ENCODE measurements at regions not wholly inside any gene's neighbourhood (a gene's known extent, or its start where the extent isn't known, plus 50 kb on each side); places are given as distances from the start of the nearest gene placed in this dataset.

DNA sequence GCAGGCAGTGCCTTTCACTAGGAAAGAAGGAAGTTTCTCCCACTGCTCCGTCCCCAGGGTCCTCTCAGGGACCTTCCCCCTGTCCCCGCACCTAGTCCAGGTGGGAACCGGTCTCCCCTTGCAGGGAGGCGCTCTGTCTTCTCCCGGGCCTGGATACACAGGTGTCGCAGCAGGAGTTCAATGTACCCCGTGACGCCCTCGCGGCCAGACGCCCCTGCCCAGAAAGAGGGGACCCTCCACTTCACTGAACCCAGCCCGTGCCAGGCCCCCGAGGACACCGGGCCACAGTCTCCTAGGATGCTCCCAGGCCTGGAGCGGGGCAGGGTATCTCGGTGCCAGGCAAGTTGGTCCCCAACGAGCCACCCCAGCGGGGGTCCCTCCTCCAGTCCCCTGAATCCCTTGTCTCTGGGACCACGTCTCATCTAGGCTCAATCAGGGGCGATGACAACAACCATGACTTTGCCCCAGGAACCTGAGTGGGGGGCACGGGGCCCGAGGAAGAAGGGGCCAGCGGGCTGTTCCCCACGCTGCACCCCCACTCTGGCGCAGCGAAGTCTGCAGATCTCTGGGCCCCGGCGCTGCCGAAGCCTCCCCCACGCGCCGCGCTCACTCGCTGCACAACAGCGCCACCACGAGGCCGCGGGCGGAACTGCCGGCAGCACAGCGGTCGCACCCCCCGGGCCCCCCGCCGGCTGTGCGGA, 103.0 kb downstream of the EDN3 start:
- no peak for DNase-seq (ENCODE audit: low read depth)

GRCh38 chr20:59403962-59404314, 103.5 kb downstream of the EDN3 start:
- no peak for DNase-seq (ENCODE audit: low read depth)

GRCh38 chr20:59404749-59405148, 104.3 kb downstream of the EDN3 start:
- DNase-seq (ENCODE audit: low read depth): no peak

DNA sequence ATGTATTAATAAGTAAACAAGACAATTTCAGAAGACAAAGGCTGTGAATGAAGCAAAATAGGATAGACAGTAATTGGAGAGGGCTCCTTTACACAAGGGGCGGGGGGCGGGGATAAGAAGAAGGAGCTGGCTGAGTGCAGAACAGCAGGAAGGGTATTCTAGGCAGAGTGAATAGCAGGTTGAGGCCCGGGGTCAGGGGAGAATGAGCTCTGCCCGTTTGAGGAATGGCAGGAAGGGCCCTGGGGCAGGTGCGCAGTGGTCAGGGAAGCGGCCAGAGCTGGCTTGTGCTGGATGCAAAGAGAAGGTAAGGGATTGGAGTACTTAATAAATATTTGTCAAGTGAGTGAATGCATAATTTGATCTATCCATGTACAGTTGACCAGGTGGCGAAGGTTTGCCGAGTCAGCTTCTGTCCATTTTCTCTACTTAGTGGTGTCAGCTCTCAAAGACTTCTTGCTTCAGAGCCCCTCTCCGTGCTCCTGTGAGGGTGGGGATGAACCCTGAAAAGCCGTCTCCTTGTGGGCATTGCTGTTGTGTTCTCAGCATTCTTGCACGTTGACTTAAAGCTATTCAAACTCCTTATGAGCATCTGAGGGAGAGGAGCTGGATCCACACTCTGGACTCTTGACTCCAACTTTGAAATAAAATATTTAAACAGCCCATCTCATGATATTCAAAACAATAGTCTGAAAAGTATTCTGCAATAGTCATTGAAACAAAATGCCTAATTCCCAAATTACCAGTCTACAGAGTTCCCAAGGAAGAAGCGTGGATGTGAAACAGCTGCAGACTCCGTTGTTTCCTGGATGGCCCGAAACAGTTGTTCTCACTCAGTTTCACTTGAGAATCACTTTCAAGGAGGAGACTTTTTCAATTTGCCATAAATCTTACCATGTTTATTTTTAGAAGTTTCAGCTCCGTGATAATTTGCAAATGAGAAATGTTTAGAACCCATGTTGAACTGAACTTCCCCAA, 105.1 kb downstream of the EDN3 start:
- DNase-seq (ENCODE audit: low read depth): no peak

DNA sequence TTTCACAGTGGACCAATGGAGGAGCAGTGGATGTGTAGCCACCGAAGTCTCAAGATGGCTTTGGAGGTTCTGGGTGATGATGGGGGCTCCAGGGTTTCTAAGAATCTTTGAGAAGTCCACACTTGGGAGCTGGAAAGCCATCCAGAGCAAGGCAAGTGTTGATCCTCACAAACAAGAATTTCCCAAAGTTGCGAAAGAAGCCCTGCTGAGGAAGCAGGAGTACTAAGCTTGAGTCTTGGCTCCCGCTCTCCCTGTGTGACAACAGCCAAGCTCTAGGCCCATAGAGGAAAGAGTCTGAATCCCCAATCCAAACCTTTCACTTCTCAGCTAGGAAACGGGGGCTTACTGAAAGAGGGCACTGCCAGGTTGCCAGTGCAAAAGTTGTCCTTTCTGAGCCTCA, 106.0 kb downstream of the EDN3 start:
- no peak for DNase-seq (ENCODE audit: low read depth)

DNA sequence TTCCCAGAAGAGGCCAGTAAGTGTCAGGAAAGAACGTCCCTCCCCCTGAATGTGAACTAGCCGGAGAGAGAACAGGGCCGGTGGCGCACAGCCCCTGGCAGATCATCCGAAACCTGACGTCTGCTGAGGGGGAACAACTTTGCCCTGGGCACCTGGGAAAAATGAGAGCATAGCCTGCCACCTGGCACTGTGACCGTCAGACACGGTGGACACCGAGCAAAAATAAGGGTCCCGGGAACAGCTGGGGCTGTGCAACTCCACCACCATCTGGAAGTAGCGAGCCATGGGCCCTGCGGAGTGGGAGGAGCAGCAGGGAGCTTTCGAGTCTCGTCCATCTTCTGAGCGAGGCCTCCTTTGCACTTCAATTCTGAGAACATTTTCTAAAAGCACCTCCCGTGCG, 110.8 kb downstream of the EDN3 start:
- DNase-seq (ENCODE audit: low read depth): no peak

DNA sequence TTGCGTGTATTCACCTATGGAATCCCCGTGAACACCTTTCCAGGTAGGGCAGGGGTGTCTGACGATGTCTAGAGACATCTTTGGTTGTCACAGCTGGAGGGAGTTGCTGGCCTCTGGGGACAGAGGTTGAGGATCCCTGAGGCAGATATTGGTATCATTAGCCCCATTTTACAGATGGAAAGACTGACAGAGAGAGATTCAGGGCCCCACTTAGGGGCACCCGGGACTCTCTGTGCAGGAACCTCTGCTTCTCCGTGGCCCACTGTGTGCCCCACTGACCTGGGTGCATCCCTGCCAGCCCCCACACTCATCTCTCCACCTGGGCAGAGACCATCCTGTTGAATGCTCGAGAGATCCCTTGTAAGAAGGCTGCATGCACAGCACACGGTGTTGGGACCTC, 111.2 kb downstream of the EDN3 start:
- no peak for DNase-seq (ENCODE audit: low read depth)

GRCh38 chr20:59412181-59412580, 111.8 kb downstream of the EDN3 start:
- no peak for DNase-seq (ENCODE audit: low read depth)

DNA sequence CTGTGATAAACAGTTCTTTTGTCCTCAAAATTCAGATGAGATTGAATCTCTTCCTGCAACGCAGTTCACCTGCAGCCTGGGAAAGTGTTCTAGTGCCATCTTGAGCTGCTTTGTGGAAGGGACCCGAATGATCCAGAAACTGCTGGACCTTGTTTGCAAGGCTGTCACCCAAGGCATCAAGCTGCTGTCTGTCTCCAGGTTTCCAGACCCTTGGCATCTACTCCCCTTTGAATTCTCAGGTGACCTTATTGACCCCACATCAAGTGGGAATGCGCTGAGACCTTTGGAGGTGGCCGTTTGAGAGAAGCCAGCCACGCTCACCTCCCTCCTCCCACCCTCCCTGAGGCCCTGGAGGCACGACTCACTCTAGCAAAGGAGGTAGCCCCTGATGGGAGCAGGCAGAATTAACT, 112.5 kb downstream of the EDN3 start:
- DNase-seq (ENCODE audit: low read depth): no peak

DNA sequence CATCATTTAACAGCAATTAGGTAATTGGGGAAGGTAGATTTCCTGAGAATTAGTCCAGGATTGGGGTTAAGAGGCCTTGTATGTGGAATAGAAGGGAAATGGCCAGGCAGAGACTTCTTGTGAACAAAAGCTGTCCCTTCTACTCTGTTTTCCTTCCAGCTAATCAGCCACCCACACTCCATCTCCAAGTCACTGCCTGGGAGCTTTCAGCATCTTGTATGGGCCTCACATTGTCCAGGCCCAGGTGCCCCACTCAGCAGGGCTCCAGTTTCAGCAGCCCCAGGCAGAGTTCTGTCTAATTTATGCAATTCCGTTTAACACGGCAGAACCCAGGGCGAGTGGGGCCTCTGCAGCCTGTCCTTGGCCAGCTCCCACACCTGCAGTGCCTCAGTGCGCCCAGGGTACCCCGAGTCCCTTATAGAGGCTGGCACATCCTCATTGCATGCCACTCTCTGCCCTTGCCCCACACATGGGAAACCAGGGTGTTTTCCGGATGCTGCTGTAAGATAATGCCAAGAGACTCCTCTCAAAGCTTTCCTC, 113.0 kb downstream of the EDN3 start:
- no peak for DNase-seq (ENCODE audit: low read depth)

DNA sequence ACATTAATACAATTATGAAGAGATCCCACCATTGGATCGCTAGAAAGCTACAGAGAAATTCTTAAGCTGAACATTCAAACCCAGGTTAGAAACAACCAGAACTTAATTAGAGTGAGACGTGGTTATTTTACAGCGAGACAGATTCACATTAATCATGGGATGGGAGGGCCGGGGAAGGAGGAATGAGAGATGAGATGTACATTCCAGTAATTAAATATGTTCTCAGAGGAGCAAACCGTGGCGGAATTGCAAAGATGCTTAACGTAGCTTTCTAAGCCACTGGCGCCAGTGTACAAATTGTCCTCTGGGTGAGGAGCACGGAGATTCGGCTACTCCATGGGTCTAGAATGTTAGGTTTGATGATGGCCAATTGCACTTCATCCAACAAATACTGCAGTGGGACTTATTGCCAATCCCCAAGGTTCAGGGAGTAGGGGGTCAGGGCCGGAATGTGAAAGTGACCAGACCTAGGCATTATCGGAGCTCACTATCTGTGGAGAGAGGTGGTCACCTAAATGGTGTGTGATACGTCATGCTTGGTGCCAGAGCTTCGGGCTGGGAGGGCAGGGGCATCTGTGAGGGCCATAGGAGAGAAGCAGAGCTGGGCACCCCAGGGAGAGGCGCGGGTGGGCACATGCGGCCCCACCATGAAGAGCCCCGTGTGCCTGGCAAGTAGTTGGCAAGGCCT, 114.7 kb downstream of the EDN3 start:
- no peak for DNase-seq (ENCODE audit: low read depth)

DNA sequence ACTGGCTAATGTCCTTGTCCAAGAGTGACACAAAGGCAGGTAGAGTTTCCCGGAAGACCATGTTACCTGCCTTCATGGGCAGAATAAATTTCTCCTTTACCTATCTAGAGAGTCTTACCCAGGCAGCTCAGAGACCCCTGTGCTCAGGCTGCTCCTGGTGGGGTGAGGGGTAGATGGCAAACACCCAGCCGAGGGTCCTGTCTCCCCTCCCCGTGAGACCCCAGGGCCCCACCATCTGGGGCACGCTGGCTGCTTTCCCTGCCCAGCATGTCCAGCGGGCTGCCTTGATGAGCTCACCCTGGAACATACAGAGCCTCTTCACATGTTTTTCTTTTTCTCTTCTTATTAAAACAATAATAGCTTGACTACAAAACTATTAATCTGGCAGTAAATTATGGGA, 116.5 kb downstream of the EDN3 start:
- no peak for DNase-seq (ENCODE audit: low read depth)

GRCh38 chr20:59421089-59421488, 120.7 kb downstream of the EDN3 start:
- DNase-seq (ENCODE audit: low read depth): no peak

- DNase-seq (ENCODE audit: low read depth): no peak
Measured at GRCh38 chr20:59421920-59422637, 121.7 kb downstream of the EDN3 start.

- DNase-seq (ENCODE audit: low read depth): no peak
Measured at GRCh38 chr20:59422872-59423544, 122.6 kb downstream of the EDN3 start.

GRCh38 chr20:59424976-59425375, 124.6 kb downstream of the EDN3 start:
- no peak for DNase-seq (ENCODE audit: low read depth)

DNA sequence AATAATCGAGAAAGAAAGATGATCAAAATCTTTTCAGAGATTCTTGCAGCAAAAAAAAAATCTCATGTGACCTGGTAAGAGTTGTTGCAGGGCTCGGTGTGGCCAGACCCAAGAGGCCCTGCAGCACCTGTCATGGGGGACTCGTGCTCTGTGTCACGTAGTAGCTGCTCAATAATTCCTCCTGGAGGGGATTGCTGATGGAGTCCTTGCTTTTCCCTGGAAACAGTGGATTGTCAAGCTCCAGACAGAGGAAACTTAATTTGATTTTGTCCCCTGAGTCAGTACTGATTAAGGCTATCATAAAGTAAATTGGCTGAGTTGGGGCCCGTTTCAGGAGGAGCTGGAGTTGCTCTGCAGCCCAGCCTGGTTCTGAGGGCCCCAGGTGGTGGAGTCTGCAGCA, 125.2 kb downstream of the EDN3 start:
- no peak for DNase-seq (ENCODE audit: low read depth)

DNA sequence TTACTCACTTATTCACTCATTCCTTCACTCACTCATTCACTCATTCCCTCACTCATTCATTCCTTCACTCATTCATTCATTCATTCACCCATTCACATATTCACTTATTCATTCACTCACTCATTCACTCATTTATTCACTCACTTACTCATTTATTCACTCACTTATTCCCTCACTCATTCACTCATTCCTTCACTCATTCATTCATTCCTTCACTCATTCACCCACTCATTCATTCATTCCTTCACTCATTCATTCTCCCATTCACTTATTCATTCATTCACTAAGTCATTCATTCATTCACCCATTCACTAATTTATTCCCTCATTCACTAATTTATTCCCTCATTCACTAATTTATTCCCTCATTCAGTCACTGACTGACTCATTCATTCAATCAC, 127.6 kb downstream of the EDN3 start:
- DNase-seq (ENCODE audit: low read depth): peak; percentile 1

GRCh38 chr20:59428441-59429205, 128.2 kb downstream of the EDN3 start:
- DNase-seq (ENCODE audit: low read depth): no peak

DNA sequence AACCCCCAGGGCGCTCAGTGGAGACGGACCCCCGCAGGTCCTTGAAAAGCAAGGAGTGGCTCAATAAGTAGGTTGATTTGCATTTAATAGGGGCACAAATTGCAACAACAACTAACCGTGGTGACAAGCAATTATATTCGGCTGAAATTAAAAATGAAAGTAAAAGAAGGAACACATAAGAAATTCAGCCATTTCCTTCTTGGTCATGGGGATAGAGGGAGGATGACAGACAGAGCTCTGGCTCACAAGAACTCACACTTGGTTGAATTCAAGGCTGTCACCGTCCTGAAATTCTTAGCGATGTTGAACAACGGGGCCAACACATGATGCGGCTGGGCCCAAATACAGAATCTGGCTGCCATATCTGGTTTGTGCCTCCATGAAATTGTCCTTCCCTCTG, 129.0 kb downstream of the EDN3 start:
- no peak for DNase-seq (ENCODE audit: low read depth)
